HG03135 (cell line): ENCODE measurements at regions not wholly inside any gene's neighbourhood (a gene's known extent, or its start where the extent isn't known, plus 50 kb on each side); places are given as distances from the start of the nearest gene placed in this dataset.

Experiments
- ATAC-seq: cut with Tn5 transposase; IDR thresholded peaks from one replicate; pipeline ENCODE4 v1.9.1; 2021; ENCODE audit warnings: mild to moderate bottlenecking, moderate library complexity; ENCODE audit not compliant: unreplicated experiment

- ATAC-seq, result no peak
Measured at GRCh38 chr1:221286399-221286798, 407.2 kb downstream of the HLX start.

DNA sequence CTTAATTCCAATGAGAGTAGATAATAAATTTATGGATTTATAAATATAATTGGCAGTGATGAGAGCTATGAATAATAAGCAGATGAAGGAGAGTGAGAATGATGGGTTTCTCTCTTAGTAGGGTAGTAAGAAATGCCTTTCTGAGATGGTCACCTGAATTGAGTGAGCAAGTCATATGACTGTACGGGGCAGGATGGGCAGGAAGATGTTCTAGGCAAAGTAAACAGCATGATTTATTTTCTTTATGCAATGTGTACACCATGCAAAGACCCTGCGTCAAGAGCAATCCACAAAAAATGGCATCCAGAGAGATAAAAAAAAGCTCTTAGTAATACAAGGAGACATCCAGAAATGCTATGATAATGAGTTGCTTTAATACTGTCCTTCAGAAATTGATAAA is 409.9 kb downstream of the HLX start:
- no peak for ATAC-seq

- no peak for ATAC-seq
Measured at GRCh38 chr1:221290669-221291068, 411.4 kb downstream of the HLX start.

GRCh38 chr1:221291113-221291512 is 411.9 kb downstream of the HLX start:
- ATAC-seq, result no peak

- ATAC-seq, result no peak
Measured at GRCh38 chr1:221292652-221293051, 413.4 kb downstream of the HLX start.

GRCh38 chr1:221294242-221294641 is 415.0 kb downstream of the HLX start:
- ATAC-seq, result no peak

DNA sequence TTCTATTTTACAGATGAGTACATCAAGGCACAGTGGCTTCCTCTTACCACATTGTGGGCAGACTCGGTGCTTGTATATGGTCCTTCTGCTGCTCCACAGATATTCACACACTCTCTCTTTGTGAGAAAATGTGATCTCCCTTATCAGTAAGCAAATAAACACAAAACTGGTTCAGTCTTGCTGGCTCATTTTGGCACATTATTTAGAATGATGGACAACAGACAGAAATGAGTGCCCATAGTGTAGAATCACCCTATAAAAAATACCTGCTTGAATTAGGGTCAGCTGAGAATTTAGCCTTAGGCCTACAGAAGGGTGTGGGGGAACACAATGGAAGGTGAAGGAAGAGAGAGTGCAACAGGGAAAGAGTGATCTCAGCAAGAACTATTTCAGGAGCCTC is 423.1 kb downstream of the HLX start:
- ATAC-seq, result no peak

GRCh38 chr1:221302810-221303209 is 423.6 kb downstream of the HLX start:
- no peak for ATAC-seq

GRCh38 chr1:221303623-221304022 is 424.4 kb downstream of the HLX start:
- no peak for ATAC-seq

- ATAC-seq, result no peak
Measured at GRCh38 chr1:221306239-221306638, 427.0 kb downstream of the HLX start.

DNA sequence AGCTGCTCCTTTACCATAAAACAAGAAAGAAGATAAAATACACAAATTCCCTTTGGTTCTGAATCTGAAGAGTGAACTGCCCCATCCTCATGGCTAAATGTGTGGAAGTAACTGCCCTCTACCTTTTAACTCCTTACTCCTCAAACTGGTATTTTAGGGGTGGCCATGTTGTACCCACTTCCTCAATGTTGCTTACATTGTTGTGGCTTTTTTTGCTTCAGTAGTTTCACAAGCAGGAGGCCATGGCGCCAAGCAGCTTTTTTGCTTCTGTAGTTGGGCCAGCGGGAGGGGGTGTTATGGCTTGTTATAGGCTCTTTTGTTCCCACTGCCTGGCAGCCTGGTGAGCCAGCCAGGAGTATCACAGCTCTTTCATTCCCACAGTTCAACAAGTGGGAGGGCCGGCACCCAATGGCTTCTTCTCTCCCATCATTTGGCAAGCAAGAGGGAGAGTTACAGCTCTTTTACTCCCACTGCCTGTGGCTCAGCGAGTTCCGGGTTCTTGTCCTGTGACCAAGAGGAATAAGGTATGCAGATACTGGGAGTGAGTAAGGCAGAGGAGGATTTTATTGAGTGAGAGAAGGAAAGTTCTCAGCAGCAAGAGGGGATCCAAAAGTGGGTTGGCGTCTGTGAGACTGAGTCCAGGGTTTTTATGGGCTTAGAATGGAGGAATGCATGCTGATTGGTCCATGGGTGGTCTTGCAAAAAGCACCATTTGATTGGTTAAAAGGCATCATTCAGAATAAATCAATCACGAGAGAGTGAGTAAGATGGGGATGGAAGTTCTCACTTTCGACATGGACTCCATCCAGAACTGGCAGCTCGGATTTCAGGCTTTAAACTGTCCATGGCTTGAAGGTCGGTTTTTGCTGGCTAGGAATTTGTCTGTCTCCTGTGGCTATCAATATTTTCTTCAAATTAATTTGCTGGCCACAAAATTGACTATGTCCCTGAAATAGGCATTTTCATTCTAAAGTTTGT is 429.6 kb downstream of the HLX start:
- no peak for ATAC-seq

GRCh38 chr1:221309723-221310122 is 430.5 kb downstream of the HLX start:
- ATAC-seq, result no peak

DNA sequence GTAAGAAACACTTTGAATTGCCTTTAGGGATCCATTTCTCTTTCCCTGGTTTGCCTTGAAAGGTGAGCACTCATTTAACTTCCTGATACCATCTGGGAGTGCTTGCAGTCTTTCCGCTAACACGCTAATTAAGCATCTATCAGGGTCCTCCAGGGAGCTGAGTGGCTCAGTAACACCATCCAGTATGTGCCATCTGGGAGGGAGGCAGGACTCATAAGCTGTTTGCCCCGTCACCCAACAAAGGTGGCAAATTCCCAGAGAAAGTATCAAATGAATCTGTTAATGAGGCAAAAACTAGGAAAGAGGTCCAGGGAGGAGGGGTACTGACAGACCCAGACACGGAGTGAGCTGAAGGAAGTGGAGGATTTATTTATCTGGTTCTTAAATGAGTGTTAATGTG is 430.9 kb downstream of the HLX start:
- ATAC-seq, result no peak

- ATAC-seq, result no peak
Measured at GRCh38 chr1:221315330-221315729, 426.6 kb downstream of the DUSP10 start.

- ATAC-seq, result no peak
Measured at GRCh38 chr1:221316491-221317056, 425.3 kb downstream of the DUSP10 start.

GRCh38 chr1:221317537-221317936 is 424.4 kb downstream of the DUSP10 start:
- no peak for ATAC-seq

- ATAC-seq, result no peak
Measured at GRCh38 chr1:221327954-221328353, 413.9 kb downstream of the DUSP10 start.

DNA sequence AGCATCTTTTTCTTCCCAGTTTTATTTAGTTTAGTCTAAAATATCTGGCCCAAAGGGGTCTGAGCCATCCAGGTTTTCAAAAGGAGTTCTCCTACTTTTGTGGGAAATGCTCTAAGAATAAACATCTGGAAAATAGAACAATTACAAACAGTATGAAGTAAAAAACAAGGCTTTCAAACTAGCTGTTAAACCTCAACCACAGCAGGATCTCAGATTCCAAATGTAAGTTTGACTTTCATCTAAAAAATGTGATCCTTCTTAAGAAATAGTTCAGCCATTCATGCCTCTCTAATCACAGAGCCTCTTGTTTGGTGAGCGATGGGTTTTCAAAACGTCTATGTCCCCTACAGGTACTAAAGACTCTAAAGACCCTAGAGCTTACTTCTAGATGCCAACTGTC is 413.5 kb downstream of the DUSP10 start:
- ATAC-seq, result no peak

GRCh38 chr1:221331273-221332183 is 410.4 kb downstream of the DUSP10 start:
- ATAC-seq, result no peak

DNA sequence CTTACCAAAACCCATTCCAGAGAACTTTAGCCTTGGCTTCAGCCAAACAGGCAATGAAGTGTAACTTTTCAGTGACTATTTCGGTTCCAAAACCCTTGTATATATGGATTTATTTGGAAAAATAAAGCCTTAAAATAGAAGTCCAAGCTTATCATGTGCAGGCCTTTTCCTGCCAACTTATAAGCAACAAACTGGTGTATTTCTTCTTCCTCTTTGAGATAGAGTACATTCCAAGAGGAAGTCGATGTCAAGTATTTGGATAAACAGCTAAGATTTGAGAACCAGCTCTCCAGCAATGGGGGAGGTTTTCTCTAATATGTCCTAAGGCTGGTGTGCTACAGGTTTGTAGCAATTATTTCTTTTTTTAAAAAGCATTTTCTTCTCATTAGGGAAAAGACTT is 407.8 kb downstream of the DUSP10 start:
- ATAC-seq, result no peak
